Tibial nerve (tissue), 4 donors: ENCODE measurements at regions not wholly inside any gene's neighbourhood (a gene's known extent, or its start where the extent isn't known, plus 50 kb on each side); places are given as distances from the start of the nearest gene placed in this dataset.

Experiments
- DNase-seq, 2 donors: peaks; one replicate each; pipeline ENCODE4 v3.0.0-alpha.2; 2019; ENCODE audit warnings: low spot score in 2 of 2
- H3K27ac ChIP-seq, 4 donors: fragments of 200-600 bp; sonication (generic) in 3 of 4; one replicate each; pipeline ENCODE4 v1.5.1; 2017 to 2019; ENCODE audit warnings: mild to moderate bottlenecking in 1 of 4
- H3K27me3 ChIP-seq, 2 donors: fragments of 200-600 bp; sonication (generic) in 1 of 2; one replicate each; pipeline versions ENCODE4 v1.5.1 to v1.6.0; 2017 to 2019
- H3K36me3 ChIP-seq, 3 donors: fragments of 200-600 bp; sonication (generic); one replicate each; pipeline ENCODE4 v1.5.1; 2018 to 2019
- H3K4me1 ChIP-seq, 4 donors: fragments of 200-600 bp; sonication (generic) in 3 of 4; one replicate each; pipeline ENCODE4 v1.5.1; 2017 to 2019
- H3K4me3 ChIP-seq, 4 donors: fragments of 200-600 bp; sonication (generic) in 3 of 4; one replicate each; pipeline ENCODE4 v1.5.1; 2017 to 2019; ENCODE audit warnings: mild to moderate bottlenecking in 1 of 4, moderate library complexity in 1 of 4
- H3K9me3 ChIP-seq, 4 donors: fragments of 200-600 bp; sonication (generic) in 3 of 4; one replicate each; pipeline ENCODE4 v1.5.1; 2017 to 2019
- CTCF ChIP-seq, 5 experiments: fragments of 200-600 bp in 3 of 5; fragments of 450-650 bp in 2 of 5; sonication (generic) in 3 of 5; IDR thresholded peaks; one replicate each; pipeline ENCODE4 v1.5.1; 2016 to 2019; ENCODE audit warnings: antibody characterized with exemption in 5 of 5, mild to moderate bottlenecking in 3 of 5, moderate library complexity in 2 of 5
- EP300 ChIP-seq, 2 donors: sonication (generic); formaldehyde crosslinking; IDR thresholded peaks; one replicate each; pipeline ENCODE4 v1.6.1; 2017; ENCODE audit warnings: antibody characterized with exemption in 2 of 2, mild to moderate bottlenecking in 1 of 2
- POLR2A ChIP-seq, 2 donors: fragments of 450-650 bp; IDR thresholded peaks; one replicate each; pipeline ENCODE4 v1.6.1; 2017; ENCODE audit warnings: antibody characterized with exemption in 2 of 2, mild to moderate bottlenecking in 2 of 2, moderate library complexity in 2 of 2
- WGBS, 2 donors: methylation state at CpG; one replicate each; pipeline ENCODE4 v1.1.5; 2018; 5-methylcytosine and 5-hydroxymethylcytosine counted together

- 39 to 40% methylated on average over 9 of the region's 9 CpGs for WGBS, 2 donors
- H3K27ac ChIP-seq: no peak overlapping the region
- no peaks in the 10 kb centered on the region for H3K36me3 ChIP-seq
- no peak for DNase-seq
- TF ChIP-seq CTCF (IDR thresholded peaks at IDR 0.05): no peak
- no peak overlapping the region for H3K4me3 ChIP-seq
- no peaks in the 10 kb centered on the region for H3K9me3 ChIP-seq
- H3K27me3 ChIP-seq: no peaks in the 10 kb centered on the region
- H3K4me1 ChIP-seq: no peaks in the 10 kb centered on the region
Observed at GRCh38 chr2:2686222-2686621, 355.1 kb upstream of the MYT1L start.

DNA sequence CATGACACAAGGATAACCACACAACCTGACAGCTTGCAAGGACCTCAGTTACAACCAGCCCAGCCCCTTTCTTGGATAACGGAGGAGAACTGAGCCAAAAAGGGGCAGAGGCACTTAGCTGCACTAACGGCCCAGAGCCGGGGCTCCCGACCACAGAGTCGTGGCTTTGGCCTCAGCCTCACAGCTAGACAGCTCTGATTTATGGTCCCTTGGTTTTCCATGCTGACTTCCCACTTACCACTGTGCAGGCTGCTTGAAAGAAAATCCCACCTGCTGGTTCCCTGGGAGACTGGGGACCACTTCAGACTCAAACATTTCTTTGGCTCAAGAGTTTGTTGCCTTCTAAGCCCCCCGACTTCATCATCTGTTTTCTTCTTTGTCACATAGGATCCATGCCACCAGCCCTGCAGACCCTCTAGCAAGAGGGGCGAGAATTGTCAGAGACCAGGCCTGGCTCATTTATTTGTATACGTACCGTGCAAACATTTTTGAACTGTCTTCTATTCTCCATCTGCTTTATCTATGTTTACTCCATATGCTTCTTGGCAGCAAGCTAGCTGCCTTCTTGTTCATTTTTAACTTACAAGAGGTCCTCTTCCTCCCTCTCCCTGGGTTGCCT, 352.6 kb upstream of the MYT1L start:
- 56 to 67% methylated on average over 9 of the region's 9 CpGs for WGBS, 2 donors
- no peaks in the 10 kb centered on the region for H3K4me1 ChIP-seq
- H3K36me3 ChIP-seq: no peaks in the 10 kb centered on the region
- no peak overlapping the region for H3K27ac ChIP-seq
- no peaks in the 10 kb centered on the region for H3K27me3 ChIP-seq
- no peak for TF ChIP-seq POLR2A (IDR thresholded peaks at IDR 0.05)
- TF ChIP-seq EP300 (IDR thresholded peaks at IDR 0.05): no peak
- TF ChIP-seq CTCF (IDR thresholded peaks at IDR 0.05): no peak
- no peak overlapping the region for H3K4me3 ChIP-seq
- H3K9me3 ChIP-seq: no peaks in the 10 kb centered on the region
- DNase-seq: no peak

GRCh38 chr2:2682700-2683342, 351.7 kb upstream of the MYT1L start:
- Histone ChIP-seq H3K27me3 (no peaks in the 10 kb centered on the region), H3K9me3 (no peaks in the 10 kb centered on the region), H3K4me3 (no peak overlapping the region), H3K36me3 (no peaks in the 10 kb centered on the region), H3K27ac (no peak overlapping the region), H3K4me1 (no peaks in the 10 kb centered on the region)
- 89 to 92% methylated on average over 17 of the region's 17 CpGs for WGBS, 2 donors
- no peak for TF ChIP-seq CTCF (IDR thresholded peaks at IDR 0.05)
- TF ChIP-seq POLR2A (IDR thresholded peaks at IDR 0.05): no peak
- no peak for TF ChIP-seq EP300 (IDR thresholded peaks at IDR 0.05)
- no peak for DNase-seq

DNA sequence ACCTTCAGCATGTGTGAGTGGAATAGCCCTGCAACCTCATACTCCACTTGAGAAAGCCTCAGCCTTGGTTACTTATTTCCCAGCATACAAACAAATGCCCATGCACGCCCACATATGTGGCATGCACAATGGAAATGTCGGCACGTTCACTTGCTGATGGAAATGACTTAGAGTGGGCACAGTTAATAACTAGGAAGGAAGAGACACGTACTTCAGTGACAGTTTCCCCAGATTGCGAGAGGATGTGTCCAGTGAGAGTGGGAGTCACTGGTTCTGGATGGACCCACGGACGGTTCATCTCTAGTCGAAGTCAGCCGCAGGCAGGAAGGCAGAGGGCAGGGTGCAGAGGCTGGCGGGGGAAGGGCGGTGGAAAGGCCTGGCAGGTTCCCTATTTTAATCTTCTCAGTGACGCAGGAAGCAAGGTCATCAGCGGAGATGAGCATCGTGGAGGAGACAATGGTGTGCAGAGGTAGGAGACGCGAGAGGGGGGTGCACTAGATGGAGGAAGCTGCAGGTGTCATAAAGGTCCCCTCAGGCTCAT, 350.7 kb upstream of the MYT1L start:
- H3K27me3 ChIP-seq: no peaks in the 10 kb centered on the region
- no peaks in the 10 kb centered on the region for H3K4me1 ChIP-seq
- H3K9me3 ChIP-seq: no peaks in the 10 kb centered on the region
- H3K27ac ChIP-seq: no peak overlapping the region
- TF ChIP-seq POLR2A (IDR thresholded peaks at IDR 0.05) (no peak), EP300 (IDR thresholded peaks at IDR 0.05) (no peak), CTCF (IDR thresholded peaks at IDR 0.05) (no peak)
- no peak overlapping the region for H3K4me3 ChIP-seq
- DNase-seq: no peak
- 65 to 74% methylated on average over 16 of the region's 16 CpGs for WGBS, 2 donors
- H3K36me3 ChIP-seq: no peaks in the 10 kb centered on the region

- TF ChIP-seq EP300 (IDR thresholded peaks at IDR 0.05): no peak
- no peak for TF ChIP-seq CTCF (IDR thresholded peaks at IDR 0.05)
- TF ChIP-seq POLR2A (IDR thresholded peaks at IDR 0.05): no peak
- H3K4me3 ChIP-seq: no peak overlapping the region
- no peak overlapping the region for H3K27ac ChIP-seq
- WGBS, 2 donors: 79% methylated on average over 4 of the region's 4 CpGs
- no peaks in the 10 kb centered on the region for H3K4me1 ChIP-seq
- no peaks in the 10 kb centered on the region for H3K36me3 ChIP-seq
- no peaks in the 10 kb centered on the region for H3K9me3 ChIP-seq
- no peak for DNase-seq
- H3K27me3 ChIP-seq: no peaks in the 10 kb centered on the region
Observed at GRCh38 chr2:2681085-2681484, 350.0 kb upstream of the MYT1L start.
